GM21717 (cell line): ENCODE measurements at regions not wholly inside any gene's neighbourhood (a gene's known extent, or its start where the extent isn't known, plus 50 kb on each side); places are given as distances from the start of the nearest gene placed in this dataset.
"Not testable (repeated sequence)": the region's sequence is repeated elsewhere in the genome, so short reads cannot be mapped to it uniquely, and the experiment has no call there.

Source experiments
- ATAC-seq: cut with Tn5 transposase; IDR thresholded peaks from one replicate; pipeline ENCODE4 v1.9.1; 2021; ENCODE audit warnings: mild to moderate bottlenecking, moderate library complexity; ENCODE audit not compliant: unreplicated experiment

DNA sequence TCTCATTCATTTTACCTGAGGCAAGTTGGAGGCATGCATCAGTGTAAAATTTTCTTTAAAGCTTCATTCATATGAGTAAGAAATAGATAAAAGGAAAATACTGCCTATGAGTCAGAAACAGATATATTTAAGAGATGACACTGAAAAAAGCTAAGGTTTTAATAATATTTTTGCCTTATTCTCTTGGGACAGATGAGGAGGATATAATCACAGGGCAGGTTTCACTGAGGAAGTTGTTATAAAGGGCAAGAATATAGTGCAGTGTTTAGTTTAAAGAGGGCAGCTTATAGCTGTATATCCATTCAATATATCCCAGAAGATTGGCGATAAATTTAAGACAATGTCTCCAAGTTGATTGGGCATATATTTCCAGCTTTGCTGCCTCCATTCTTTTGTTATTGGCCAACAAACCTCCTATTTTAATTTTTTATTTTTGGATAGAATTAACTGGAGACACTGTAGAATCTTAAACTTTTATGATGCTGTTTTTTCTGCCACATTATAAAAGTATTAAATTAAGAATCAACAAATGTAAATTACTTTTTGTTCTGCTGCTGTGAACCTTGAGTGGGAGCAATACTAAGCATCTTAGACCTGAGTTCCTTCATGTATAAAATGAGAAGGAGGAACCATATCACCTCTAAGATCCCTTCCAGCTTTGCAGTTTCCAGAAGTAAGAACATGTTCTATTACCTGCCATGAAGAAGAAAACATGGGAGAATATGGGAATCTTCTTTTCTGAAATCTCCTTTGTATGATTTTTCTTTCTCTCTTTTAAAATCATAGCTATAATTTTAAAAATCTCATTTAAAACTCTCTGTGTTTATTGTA is 171.6 kb downstream of the S1PR1 start:
- peak; percentile 7 for ATAC-seq

DNA sequence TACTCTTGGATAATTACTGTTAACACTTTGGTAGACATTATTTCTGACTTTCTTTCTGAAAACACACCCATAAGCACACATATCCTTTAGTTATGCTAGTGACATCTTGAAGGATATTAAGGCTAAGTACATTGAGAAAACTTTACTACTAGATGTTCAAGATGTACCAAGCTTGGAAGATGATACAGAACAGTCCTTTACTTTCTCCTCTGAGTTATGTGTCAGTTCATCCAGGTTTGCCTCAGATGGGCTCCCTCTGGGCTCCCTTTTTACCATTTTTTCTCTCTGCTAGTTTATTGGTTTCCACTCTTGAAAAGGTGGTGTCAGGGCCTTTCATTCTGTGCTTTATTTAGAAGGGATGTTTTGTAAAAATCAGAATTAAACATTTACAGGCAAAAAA is 172.3 kb downstream of the S1PR1 start:
- ATAC-seq, result no peak

DNA sequence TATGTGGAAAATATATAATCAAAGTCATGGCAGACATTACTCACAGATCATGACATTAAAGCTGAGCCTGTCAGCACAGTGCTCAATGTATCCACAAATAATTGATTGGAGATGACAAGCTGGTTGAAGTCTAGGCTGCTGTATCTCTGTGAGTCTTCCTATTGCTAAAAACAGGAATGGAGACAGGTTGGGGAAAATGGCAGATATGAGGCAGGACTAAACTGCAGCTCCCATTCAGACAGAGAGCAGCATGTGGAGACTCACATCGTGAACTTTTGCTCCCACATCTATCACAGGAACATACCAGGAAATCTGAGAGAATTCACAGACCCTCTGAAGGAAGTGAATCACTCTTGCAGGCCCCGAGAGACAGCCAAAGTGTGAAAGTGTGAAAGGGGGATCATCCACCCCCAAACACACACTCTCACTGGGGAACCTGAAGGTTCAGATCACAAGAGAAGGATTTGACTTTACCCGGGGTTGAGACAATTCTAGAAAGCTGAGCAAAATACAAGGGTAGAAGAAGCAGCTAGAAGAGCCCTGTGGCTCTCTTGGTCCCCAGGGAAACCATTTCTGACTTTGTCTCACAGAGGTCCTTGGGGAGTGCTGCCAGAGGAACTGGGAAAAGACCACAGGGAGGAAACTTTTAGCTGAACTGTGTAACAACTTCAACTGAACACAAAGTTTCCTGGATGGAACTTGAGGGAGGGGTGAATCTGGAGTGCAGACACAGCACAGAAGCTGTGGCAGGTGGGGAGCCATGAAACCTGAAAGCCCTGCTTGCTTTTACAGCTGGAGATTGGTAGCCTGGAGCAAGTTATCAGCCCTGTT is 173.4 kb downstream of the S1PR1 start:
- ATAC-seq, result peak; percentile 50

DNA sequence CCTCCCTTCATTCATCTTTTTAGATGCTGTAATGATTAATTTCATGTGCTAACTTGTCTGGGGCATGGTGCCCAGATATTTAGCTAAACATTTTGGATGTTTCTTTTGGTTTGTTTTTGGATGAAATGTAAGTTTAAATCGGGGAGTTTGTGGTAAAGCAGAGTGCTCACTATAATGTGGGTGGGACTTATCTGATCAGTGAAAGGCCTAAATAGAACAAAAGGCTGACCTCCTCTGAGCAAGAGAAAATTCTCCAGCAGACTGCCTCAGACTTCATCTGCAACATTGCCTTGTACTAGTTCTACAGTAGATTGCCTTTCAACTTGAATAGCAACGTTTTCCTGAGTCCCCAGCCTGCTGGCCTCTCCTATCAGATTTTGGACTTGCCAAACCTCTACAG is 183.6 kb downstream of the S1PR1 start:
- ATAC-seq, result no peak

DNA sequence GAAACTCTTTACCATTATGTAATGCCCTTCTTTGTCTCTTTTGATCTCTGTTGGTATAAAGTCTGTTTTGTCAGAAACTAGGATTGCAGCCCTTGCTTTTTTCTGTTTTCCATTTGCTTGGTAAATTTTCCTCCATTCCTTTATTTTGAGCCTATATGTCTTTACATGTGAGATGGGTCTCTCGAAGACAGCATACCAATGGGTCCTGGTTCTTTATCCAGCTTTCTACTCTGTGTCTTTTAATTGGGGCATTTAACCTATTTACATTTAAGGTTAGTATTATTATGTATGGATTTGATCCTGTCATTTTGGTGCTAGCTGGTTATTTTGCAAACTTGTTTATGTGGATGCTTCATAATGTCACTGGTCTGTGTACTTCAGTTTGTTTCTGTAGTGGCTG is 191.3 kb downstream of the S1PR1 start:
- ATAC-seq, result not testable (repeated sequence)

DNA sequence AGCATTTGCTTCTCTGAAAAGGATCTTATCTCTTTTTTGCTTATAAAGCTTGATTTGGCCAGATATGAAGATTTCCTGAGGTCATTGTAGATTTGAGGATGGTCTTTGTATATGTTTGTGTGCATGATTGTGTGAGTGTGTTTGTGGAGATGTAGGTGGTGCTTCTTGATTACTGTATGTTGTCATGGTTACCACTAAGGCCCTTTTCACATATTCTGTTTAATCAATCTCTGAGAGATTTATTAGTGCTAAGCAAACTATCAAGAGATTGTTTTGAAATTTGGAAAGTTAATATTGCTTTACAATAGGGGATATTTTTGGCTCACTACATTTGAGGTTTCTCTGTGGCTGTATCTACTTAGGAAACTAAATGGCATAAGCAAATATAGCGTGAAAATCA is 191.7 kb downstream of the S1PR1 start:
- ATAC-seq, result no peak

DNA sequence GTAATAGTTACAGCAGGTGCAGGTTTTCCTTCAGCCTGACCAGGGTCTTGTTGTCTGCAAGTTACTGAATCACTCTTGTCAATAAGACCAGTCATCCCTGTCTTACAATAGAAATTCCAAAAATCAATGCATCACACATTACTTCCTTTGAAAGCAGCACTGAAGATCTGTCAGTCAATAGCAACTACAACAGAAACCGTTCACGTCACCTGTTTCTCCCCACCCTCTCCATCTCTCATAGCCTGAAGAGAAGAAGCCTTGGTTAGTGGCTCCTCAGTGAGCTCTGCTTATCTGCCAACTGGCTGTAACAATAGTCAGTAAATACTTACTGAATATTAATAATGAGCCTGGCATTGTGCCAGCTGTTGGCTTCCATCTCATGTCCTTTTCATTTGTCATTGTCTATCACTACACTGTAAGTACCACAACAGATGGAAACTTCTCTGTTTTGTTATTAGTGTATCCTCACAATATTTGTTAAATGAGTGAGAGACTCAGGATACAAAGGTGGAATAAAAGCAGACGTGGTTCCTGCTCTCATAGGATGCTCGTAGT is 195.2 kb downstream of the S1PR1 start:
- ATAC-seq, result no peak

DNA sequence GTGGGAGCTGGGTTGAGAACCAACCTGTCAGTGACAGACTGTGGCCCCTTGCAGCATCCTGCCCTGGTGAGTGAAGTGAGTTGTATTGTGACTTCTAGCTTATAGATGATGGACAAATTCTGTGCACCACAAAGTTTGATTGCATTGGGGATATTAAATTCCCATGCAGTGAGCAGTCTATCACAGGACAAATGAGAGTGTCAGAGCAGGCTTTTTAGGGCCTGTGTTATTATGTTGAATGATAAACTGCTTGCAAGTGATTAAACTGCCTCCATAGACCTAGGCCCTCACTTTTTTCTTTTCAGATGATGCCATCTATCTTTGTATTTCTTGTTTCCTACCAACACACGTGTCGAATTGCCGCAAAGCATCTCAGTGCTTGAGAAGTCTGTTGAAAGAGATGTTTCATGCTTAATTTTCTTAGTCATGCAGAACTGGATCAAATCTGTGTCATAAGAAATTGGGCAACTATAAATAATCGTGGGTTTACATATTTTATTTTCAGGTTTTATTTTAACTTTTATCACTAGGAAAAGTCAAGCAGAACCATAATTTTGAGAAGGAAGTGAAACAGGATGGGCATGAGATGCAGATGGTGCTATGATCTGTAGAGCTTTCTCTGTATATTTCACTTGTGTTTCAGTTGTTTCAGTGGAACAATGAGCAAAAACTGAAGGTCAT is 199.2 kb downstream of the S1PR1 start:
- ATAC-seq, result peak; percentile 67

DNA sequence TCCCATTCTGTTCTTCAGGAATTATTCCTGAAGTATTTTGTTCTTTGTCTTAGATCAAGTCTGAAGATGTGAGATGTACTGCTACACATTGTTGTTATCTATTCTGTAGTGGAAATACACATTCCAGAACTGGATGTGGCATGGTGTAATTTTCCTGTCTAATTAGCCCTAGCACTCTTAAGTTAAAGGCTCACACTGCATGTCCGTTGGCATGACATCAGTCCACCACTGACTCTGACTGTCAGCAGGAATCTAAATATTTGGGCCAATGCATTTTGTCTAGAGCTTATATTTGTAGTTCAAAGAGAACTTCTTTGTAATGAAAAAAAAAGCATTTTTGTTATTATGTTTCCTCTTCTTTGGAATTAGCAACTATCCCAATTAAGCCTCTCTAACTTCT is 201.0 kb downstream of the S1PR1 start:
- ATAC-seq, result no peak

DNA sequence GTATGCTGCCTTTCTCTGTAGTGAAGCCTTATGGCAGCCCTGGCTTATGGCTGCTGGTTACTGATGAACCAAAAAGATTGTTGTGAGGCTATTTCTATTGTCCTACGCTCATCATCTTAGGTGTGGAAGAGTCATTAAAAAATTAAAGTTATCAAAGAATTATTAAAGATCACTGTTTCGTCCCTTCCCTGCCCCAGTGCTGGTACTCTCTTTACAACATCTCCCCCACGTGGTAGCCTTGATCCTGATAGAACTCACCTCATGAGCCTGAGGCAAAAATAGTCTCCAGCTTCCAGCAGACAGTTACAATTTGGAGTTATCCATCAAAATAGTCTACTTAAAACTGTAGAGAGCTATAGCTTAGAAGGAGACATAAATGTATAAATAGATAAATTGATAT is 201.5 kb downstream of the S1PR1 start:
- peak; percentile 55 for ATAC-seq

DNA sequence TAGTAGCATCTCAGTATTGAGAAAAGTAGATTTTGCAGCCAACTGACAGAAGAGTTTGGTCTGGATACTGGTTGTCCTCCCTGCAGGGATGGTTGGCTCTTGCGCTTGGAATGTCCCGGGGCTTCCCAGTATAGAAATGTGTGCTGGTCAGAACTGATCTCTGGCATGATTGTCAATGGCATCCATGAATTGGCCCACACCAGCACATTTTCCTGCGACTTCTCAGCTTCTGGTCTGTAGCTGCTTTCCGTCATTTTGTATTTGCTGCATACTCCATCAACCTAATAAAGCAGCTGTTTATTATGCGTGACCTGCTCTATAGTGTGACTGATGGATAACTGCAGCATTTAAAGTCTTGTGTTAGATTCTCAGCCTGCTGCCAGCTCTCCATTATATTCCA is 203.7 kb downstream of the S1PR1 start:
- no peak for ATAC-seq

DNA sequence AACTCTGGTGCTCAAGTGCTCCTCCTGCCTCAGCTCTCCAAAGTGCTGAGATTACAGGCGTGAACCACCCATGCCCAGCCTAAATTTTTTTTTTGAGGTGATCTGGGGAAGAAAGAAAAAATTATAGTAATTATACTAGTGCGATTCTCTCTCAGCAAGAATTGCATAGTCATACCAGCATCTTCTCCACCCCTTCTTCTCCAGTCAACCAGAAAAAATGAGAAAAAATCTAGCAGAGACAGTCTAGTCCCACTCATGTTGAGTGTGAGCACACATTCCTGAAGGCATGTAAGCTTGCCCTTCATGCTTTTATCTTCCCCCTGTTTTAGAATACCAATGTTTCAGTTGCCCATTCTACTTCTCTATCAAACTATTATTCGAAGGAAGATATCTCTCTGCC is 207.6 kb downstream of the S1PR1 start:
- peak; percentile 51 for ATAC-seq

DNA sequence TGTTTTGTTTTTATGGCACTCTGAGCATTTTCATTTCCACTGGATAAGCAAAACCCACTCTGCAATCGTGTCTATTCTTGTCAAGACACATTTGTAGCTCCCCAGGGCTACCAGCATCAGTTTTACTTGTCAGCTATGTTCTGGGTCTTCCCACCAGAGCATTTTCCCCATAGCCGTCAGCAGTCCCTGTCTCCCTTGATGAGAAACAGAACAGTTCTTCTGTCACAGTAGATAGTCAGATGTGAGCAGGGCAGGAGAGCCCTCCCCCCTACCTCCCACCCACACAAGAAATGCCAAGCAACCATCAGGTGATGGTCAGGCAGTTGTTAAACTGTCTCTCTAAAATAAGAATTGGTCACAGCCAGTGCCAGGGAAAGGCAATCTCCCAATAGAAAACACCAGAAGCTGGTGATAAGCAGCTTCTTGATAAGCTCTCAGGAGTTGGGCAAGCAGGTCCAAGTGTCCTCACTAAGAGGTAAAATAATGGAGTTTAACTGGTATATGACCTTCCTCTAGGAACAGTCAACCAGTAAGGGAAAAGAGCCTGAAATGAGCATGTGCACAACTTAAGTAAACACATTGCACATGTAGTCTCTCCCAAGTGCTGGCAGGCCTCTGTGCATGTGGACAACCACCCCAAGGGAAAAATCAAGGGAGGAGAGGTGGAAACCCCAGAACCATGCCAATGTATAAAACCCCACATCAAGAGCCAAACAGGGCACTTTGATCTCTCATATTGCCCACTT is 208.2 kb downstream of the S1PR1 start:
- peak; percentile 56 for ATAC-seq

DNA sequence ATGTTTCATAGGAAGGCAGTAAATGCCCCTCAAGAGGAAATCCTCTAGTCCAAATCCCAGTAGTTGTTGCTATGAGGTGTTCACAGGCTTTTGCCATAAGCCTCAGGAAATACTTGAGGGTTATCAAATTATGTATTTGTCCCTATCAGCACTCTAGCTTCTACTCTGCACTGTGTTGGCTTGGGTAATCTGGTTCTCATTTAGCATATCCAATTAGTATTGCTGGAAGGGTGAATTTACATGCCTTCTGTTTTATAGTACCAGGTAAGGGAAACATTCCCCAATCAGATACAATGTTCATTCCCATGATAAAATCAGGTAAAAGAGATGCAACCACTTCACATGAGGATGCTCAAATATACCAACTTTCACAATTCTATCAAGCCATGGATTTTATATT is 211.2 kb downstream of the S1PR1 start:
- no peak for ATAC-seq

DNA sequence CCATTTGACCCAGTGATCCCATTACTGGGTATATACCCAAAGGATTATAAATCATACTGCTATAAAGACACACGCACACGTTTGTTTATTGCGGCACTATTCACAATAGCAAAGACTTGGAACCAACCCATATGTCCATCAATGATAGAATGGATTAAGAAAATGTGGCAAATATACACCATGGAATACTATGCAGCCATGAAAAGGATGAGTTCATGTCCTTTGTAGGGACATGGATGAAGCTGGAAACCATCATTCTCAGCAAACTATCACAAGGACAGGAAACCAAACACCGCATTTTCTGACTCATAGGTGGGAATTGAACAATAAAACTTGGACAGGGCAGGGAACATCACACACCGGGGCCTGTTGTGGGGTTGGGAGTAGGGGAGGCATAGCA is 213.9 kb downstream of the S1PR1 start:
- not testable (repeated sequence) for ATAC-seq

DNA sequence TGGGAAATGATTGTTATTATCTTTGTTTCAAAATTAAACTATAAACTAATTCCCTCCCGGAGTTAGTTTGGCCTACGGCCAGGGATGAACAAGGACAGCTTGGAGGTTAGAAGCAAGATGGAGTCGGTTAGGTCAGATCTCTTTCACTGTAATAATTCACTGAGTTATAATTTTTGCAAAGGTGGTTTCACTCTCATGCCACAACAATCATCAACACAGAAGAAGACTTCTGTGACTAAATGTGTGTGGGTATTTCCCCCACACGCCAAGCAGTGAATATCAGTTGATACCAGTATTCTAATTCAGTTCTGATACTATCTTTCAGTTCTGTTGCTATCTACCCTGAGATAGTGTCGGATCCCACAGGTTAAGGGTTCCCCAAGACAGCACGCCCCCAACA is 215.1 kb downstream of the S1PR1 start:
- peak; percentile 75 for ATAC-seq

DNA sequence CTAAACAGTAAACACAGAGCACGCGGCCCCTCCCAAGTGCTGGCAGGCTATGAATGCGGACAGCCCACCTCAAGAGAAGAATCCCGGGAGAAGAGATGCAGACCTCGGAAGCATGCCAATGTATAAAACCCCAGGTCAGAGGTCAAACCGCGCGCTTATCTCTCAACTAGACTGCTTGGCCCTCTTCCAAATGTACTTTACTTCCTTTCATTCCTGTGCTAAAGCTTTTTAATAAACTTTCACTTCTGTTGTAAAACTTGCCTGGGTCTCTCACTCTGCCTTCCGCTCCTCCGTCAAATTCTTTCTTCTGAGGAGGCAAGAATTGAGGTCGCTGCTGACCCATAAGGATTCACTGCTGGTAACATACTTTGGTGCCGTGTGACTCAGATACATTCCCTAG is 216.0 kb downstream of the S1PR1 start:
- ATAC-seq, result no peak

DNA sequence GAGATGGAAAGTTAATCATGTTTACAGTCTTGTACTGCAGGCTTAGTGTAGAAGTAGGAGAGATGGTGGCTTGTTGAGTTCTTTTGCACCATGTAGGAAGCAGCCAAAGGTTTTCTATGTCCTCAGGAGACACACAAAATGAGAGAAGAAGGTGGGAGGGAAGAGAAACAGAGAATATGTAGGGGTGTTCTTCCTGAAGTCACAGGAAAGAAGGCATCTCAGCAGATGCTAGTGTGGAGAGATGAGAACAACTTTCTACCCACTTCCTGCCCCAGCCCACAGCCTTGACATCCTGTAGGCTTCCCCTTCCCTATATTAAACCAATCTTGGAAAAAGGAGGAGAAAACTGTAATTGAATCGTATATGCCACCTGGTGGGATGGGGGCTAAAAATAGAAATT is 217.0 kb downstream of the S1PR1 start:
- no peak for ATAC-seq

DNA sequence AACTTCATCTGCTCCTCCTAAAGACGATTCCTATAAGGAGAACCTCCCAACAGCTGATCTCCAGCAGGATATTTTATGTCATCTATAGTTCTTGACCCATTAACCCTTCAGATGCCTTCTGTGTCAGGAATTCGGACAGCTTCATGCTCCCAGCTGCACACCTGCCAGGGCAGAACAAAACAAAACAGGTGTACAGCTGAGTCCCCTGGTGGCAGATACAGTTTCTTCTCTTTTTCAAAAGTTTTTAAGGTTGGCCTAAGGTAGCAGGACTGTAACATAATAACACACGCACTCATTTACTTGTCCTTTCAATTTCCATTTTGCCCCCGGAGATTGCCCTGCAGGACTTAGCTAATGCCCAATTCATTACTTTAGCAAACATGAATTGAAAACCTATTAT is 218.3 kb downstream of the S1PR1 start:
- ATAC-seq, result no peak

DNA sequence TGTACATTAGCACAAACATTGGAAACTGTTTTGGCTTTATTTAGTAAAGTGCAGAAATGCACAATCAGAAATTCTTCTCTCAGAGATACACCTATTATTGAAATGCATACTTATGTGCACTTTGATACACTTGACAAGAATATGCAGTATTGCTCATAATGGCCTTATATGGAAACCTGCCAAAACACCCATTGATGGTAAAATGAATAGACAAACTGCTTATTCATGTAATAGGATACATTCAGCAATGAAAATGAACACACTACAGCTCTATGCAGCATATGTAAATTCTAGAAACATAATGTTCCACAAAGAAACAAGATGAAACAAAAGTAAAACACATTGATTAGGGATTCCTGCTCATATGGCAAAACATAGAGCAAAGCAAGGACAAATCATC is 223.9 kb downstream of the S1PR1 start:
- ATAC-seq, result no peak

DNA sequence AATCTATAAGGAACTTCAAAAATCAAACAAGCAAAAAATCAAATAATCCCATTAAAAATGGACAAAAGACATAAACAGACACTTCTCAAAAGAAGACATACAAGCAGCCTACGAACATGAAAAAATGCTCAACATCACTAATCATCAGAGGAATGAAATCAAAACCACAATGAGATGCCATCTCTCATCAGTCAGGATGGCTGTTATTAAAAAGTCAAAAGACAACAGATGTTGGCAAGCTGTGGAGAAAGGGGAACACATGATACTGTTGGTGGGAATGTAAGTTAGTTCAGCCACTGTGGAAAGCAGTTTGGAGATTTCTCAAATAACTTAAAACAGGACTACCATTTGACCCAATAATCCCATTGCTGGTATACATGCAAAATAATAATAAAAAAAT is 226.4 kb downstream of the S1PR1 start:
- ATAC-seq, result no peak
